ENCODE measurements at regions not wholly inside any gene's neighbourhood (a gene's known extent, or its start where the extent isn't known, plus 50 kb on each side); places are given as distances from the start of the nearest gene placed in this dataset.

DNA sequence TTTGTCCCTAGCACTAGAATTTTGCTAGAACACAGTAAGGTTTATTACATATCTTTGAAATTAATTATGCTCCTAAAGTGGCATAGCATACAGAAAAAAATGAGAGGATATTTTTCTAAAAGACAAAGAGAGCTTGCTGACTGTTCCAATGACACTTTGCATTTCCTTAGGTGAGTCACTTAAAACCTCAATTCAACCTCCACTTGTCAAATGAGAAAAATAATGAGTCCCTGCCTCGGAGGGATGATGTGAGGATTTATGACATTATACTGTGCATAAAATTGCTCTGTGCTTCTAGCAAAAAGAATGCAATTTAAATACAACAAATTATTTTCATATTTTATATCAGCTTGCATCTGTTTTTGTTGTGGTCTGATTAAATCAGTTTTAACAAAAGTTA is 1417.0 kb upstream of the ALCAM start:
- TF ChIP-seq, protein P1, sequence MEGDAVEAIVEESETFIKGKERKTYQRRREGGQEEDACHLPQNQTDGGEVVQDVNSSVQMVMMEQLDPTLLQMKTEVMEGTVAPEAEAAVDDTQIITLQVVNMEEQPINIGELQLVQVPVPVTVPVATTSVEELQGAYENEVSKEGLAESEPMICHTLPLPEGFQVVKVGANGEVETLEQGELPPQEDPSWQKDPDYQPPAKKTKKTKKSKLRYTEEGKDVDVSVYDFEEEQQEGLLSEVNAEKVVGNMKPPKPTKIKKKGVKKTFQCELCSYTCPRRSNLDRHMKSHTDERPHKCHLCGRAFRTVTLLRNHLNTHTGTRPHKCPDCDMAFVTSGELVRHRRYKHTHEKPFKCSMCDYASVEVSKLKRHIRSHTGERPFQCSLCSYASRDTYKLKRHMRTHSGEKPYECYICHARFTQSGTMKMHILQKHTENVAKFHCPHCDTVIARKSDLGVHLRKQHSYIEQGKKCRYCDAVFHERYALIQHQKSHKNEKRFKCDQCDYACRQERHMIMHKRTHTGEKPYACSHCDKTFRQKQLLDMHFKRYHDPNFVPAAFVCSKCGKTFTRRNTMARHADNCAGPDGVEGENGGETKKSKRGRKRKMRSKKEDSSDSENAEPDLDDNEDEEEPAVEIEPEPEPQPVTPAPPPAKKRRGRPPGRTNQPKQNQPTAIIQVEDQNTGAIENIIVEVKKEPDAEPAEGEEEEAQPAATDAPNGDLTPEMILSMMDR (IDR thresholded peaks at IDR 0.05; ENCODE audit: extremely low read depth, low read depth, low read length) = no peak
- DNase-seq (ENCODE audit: insufficient read length, low spot score, missing footprints) = no peak
- Histone ChIP-seq H3K4me3 (ENCODE audit: insufficient read depth, low read length) (no peak overlapping the region), H3K27me3 (ENCODE audit: insufficient read depth, low read length) (no peaks in the 10 kb centered on the region), H2AFZ (ENCODE audit: low read length) (no peak overlapping the region), H3K27ac (ENCODE audit: low read depth, low read length) (no peak overlapping the region), H3K4me1 (ENCODE audit: insufficient read depth, low read length) (no peaks in the 10 kb centered on the region), H3K9me3 (ENCODE audit: low read depth, low read length) (no peaks in the 10 kb centered on the region), H3K36me3 (ENCODE audit: insufficient read depth, low read length) (no peaks in the 10 kb centered on the region), H3K4me2 (ENCODE audit: insufficient read depth, low read length) (no peak overlapping the region), H3K79me2 (ENCODE audit: insufficient read depth, low read length) (no peaks in the 10 kb centered on the region), H4K20me1 (ENCODE audit: insufficient read depth, low read length) (no peaks in the 10 kb centered on the region)

DNA sequence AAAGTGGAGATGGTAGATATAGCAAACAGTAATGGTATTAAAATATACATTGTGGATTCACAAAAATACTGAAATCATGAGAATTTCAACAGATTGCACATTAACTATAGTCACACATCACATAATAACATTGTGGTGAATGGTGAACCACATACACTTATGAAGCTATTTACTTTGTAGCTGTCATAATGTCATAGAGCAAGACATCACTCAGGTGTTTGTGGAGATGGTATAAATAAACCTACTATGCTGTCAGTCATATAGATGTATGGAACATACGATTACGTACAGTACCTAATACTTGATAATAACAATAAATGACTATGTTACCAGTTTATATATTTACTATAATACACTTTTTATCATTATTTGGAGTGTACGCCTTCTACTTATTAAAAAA is 1416.0 kb upstream of the ALCAM start:
- H3K27ac ChIP-seq (ENCODE audit: low read depth, low read length) = no peak overlapping the region
- H3K9me3 ChIP-seq (ENCODE audit: low read depth, low read length) = no peaks in the 10 kb centered on the region
- no peaks in the 10 kb centered on the region for H3K79me2 ChIP-seq (ENCODE audit: insufficient read depth, low read length)
- no peaks in the 10 kb centered on the region for H3K27me3 ChIP-seq (ENCODE audit: insufficient read depth, low read length)
- H3K4me1 ChIP-seq (ENCODE audit: insufficient read depth, low read length) = no peaks in the 10 kb centered on the region
- H3K4me3 ChIP-seq (ENCODE audit: insufficient read depth, low read length) = no peak overlapping the region
- TF ChIP-seq, protein P1 (IDR thresholded peaks at IDR 0.05; ENCODE audit: extremely low read depth, low read depth, low read length) = no peak
- no peak overlapping the region for H2AFZ ChIP-seq (ENCODE audit: low read length)
- H3K4me2 ChIP-seq (ENCODE audit: insufficient read depth, low read length) = no peak overlapping the region
- DNase-seq (ENCODE audit: insufficient read length, low spot score, missing footprints) = no peak
- H4K20me1 ChIP-seq (ENCODE audit: insufficient read depth, low read length) = no peaks in the 10 kb centered on the region
- H3K36me3 ChIP-seq (ENCODE audit: insufficient read depth, low read length) = no peaks in the 10 kb centered on the region

DNA sequence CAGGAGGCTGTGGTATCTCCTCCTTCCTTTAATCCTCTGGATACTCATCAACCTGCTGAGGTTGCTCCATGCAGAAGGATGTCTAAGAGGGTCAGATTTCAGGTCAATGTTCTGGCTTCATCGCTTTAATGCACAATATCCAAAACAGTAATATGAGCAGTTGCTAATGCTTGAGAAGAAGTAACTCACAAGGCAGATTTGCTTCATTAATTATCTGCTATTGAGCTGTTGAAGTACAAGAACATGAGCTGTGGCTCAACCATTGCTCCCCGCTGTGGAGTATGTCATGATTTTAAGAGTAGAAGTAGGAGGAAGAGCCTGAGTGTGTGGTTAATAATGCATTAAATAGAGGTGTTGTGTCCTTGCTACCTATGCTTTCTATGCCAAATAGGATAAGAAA is 1412.9 kb upstream of the ALCAM start:
- TF ChIP-seq, protein P1 (IDR thresholded peaks at IDR 0.05; ENCODE audit: extremely low read depth, low read depth, low read length) = no peak
- H3K4me1 ChIP-seq (ENCODE audit: insufficient read depth, low read length) = no peaks in the 10 kb centered on the region
- H3K9me3 ChIP-seq (ENCODE audit: low read depth, low read length) = no peaks in the 10 kb centered on the region
- H3K27ac ChIP-seq (ENCODE audit: low read depth, low read length) = no peak overlapping the region
- H3K4me3 ChIP-seq (ENCODE audit: insufficient read depth, low read length) = no peak overlapping the region
- no peaks in the 10 kb centered on the region for H3K79me2 ChIP-seq (ENCODE audit: insufficient read depth, low read length)
- no peak overlapping the region for H3K4me2 ChIP-seq (ENCODE audit: insufficient read depth, low read length)
- H3K27me3 ChIP-seq (ENCODE audit: insufficient read depth, low read length) = no peaks in the 10 kb centered on the region
- DNase-seq (ENCODE audit: insufficient read length, low spot score, missing footprints) = no peak
- H3K36me3 ChIP-seq (ENCODE audit: insufficient read depth, low read length) = no peaks in the 10 kb centered on the region
- H4K20me1 ChIP-seq (ENCODE audit: insufficient read depth, low read length) = no peaks in the 10 kb centered on the region
- no peak overlapping the region for H2AFZ ChIP-seq (ENCODE audit: low read length)

DNA sequence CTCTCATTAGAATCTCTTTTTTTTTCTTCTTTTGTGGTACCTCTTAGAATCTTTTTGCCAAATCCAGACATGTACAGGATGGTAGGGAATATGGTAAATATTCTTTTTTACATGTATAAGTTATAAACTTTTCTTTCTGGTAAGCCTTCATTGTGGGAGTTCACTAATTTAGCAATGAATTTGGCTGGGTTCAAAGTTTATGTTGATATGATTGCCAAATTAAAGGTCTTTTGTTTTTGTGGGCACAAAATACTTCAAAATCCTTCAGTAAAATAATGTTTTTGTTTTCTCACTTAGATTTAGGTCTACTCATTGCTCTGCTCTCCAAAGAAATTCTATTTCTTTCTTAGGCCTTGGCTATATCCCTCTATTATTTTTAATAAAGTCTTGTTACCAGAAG is 1405.9 kb upstream of the ALCAM start:
- Histone ChIP-seq H3K27me3 (ENCODE audit: insufficient read depth, low read length) (no peaks in the 10 kb centered on the region), H3K9me3 (ENCODE audit: low read depth, low read length) (no peaks in the 10 kb centered on the region), H3K79me2 (ENCODE audit: insufficient read depth, low read length) (no peaks in the 10 kb centered on the region), H3K36me3 (ENCODE audit: insufficient read depth, low read length) (no peaks in the 10 kb centered on the region), H3K4me2 (ENCODE audit: insufficient read depth, low read length) (no peak overlapping the region), H3K4me1 (ENCODE audit: insufficient read depth, low read length) (no peaks in the 10 kb centered on the region), H3K4me3 (ENCODE audit: insufficient read depth, low read length) (no peak overlapping the region), H3K27ac (ENCODE audit: low read depth, low read length) (no peak overlapping the region), H4K20me1 (ENCODE audit: insufficient read depth, low read length) (no peaks in the 10 kb centered on the region), H2AFZ (ENCODE audit: low read length) (no peak overlapping the region)
- no peak for DNase-seq (ENCODE audit: insufficient read length, low spot score, missing footprints)
- TF ChIP-seq, protein P1 (IDR thresholded peaks at IDR 0.05; ENCODE audit: extremely low read depth, low read depth, low read length) = no peak

Data from osteoblast (primary cell).